Pancreas (tissue), 10 donors: ENCODE measurements at regions not wholly inside any gene's neighbourhood (a gene's known extent, or its start where the extent isn't known, plus 50 kb on each side); places are given as distances from the start of the nearest gene placed in this dataset.

Experiments used
- ATAC-seq, 4 donors: fragments of 200-7000 bp; cut with Tn5 transposase; one replicate each; pipeline versions ENCODE4 v1.8.0 to v1.9.1; 2020; ENCODE audit warnings: mild to moderate bottlenecking in 4 of 4, moderate library complexity in 4 of 4
- DNase-seq, 6 donors: peaks; one replicate each; pipeline ENCODE4 v3.0.0-alpha.2; 2020
- FAIRE-seq: peaks from 2 replicates; lab custom pipeline; 2012; peaks lifted over from hg19 to GRCh38; lab: Jason Lieb, UNC
- H3K27ac ChIP-seq, 4 donors: fragments of 200-600 bp; sonication (generic); 1 replicate in 3 of 4; 2 replicates in 1 of 4; pipeline versions ENCODE4 v1.5.0 to v1.8.0; 2020
- H3K27me3 ChIP-seq, 4 donors: fragments of 200-600 bp; one replicate each; pipeline ENCODE4 v1.8.0; 2021
- H3K36me3 ChIP-seq, 3 donors: fragments of 200-600 bp; sonication (generic) in 1 of 3; one replicate each; pipeline versions ENCODE4 v1.5.0 to v1.8.0; 2020 to 2021
- H3K4me1 ChIP-seq, 3 donors: fragments of 200-600 bp; one replicate each; pipeline ENCODE4 v1.8.0; 2021
- H3K4me3 ChIP-seq, 4 donors: fragments of 200-600 bp; sonication (generic) in 2 of 4; one replicate each; pipeline versions ENCODE4 v1.5.0 to v1.8.0; 2020 to 2021
- H3K9me3 ChIP-seq, 4 donors: fragments of 200-600 bp; one replicate each; pipeline ENCODE4 v1.8.0; 2021
- WGBS, 2 donors: extraction: QIAGEN DNeasy Blood & Tissue Kit; methylation state at CpG; one replicate each; pipeline ENCODE4 v1.1.7; 2013; 5-methylcytosine and 5-hydroxymethylcytosine counted together
- intact Hi-C, 3 donors: fragments of 100-400 bp; cut with DNase I; formaldehyde crosslinking; loops; one replicate each; pipeline versions ENCODE4 v1.11.1 to v1.14.2; 2022
- TF ChIP-seq, protein P1 (sequence below), 4 donors: fragments of 200-600 bp; sonication (generic) in 3 of 4; IDR thresholded peaks; one replicate each; pipeline versions ENCODE4 v1.5.0 to v1.8.0; 2021; ENCODE audit warnings: antibody characterized with exemption in 4 of 4
- donor health status: healthy with polysubstance abuse.
- donor health status: DM: no; HTN: no; CAD: no; lungs with moderate emphysema.
- donor health status: DM: no; HTN: no; CAD: no.
- donor health status: control.
- donor health status: control.
- donor health status: Bipolar disorder and iron deficiency.
- donor health status: DM: yes; HTN: yes; CAD: no.
- donor health status: DM: no; HTN: no; CAD: no.
- donor health status: DM: no; HTN: no; CAD: no.
- donor health status: DM: yes; HTN: yes; CAD: no.

DNA sequence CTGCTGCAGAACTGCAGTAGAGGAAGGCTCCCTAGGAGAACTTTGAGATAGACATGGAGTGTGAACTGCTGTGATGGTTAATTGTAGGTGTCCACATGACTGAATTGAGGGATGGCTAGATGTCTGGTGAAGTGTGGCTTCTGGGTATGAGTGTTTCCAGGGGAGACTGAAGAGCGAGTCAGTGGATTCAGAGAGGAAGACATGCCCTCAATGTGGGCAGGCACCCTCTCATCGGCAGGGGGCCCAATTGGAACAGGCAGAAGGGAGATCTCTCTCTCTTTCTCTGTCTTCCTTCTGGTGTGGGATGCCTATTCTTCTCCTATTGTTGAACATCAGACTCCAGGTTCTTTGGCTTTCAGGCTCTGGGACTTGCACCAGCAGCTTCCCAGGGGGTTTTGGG lies 304.7 kb upstream of the GATB start:
- no peak for DNase-seq
- TF ChIP-seq, protein P1, sequence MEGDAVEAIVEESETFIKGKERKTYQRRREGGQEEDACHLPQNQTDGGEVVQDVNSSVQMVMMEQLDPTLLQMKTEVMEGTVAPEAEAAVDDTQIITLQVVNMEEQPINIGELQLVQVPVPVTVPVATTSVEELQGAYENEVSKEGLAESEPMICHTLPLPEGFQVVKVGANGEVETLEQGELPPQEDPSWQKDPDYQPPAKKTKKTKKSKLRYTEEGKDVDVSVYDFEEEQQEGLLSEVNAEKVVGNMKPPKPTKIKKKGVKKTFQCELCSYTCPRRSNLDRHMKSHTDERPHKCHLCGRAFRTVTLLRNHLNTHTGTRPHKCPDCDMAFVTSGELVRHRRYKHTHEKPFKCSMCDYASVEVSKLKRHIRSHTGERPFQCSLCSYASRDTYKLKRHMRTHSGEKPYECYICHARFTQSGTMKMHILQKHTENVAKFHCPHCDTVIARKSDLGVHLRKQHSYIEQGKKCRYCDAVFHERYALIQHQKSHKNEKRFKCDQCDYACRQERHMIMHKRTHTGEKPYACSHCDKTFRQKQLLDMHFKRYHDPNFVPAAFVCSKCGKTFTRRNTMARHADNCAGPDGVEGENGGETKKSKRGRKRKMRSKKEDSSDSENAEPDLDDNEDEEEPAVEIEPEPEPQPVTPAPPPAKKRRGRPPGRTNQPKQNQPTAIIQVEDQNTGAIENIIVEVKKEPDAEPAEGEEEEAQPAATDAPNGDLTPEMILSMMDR (IDR thresholded peaks at IDR 0.05) = no peak
- no peaks in the 10 kb centered on the region for H3K9me3 ChIP-seq
- no peaks in the 10 kb centered on the region for H3K36me3 ChIP-seq
- H3K4me1 ChIP-seq = no peaks in the 10 kb centered on the region
- no peak for FAIRE-seq
- 77 to 79% methylated on average over 2 of the region's 2 CpGs for WGBS, 2 donors
- no peak overlapping the region for H3K27ac ChIP-seq
- no peaks in the 10 kb centered on the region for H3K27me3 ChIP-seq
- intact Hi-C loops = no loop called here
- no peak for ATAC-seq
- H3K4me3 ChIP-seq = no peak overlapping the region

DNA sequence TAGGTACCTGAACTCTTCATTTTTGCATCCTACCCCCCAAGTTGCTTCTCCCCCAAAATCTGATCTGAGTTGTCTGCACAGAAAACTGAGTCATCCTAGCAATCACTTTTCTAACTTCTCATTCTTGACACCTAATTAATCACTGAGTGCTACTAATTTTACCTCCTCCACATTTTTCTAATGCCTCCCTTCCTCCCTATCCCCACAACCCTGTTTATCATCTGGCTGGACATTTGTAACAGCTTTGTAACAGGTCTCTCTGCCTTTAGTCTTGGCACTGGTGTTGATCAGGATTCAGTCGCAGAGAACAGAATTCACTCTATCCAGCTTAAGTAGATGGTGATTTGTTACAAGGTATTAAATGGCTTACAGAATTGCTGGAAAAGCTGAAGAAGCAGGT lies 303.9 kb upstream of the GATB start:
- Histone ChIP-seq H3K4me1 (no peaks in the 10 kb centered on the region), H3K4me3 (no peak overlapping the region), H3K36me3 (no peaks in the 10 kb centered on the region), H3K9me3 (no peaks in the 10 kb centered on the region), H3K27ac (no peak overlapping the region), H3K27me3 (no peaks in the 10 kb centered on the region)
- DNase-seq (no peak), FAIRE-seq (no peak), ATAC-seq (no peak)
- TF ChIP-seq, protein P1 (IDR thresholded peaks at IDR 0.05) = no peak
- WGBS, 2 donors = 60 to 61% methylated on average over 1 of the region's 1 CpG
- intact Hi-C loops = no loop called here

GRCh38 chr4:152064282-152064681 lies 303.5 kb upstream of the GATB start:
- FAIRE-seq (no peak), ATAC-seq (no peak), DNase-seq (no peak)
- Histone ChIP-seq H3K27me3 (no peaks in the 10 kb centered on the region), H3K4me3 (no peak overlapping the region), H3K36me3 (no peaks in the 10 kb centered on the region), H3K9me3 (no peaks in the 10 kb centered on the region), H3K27ac (no peak overlapping the region), H3K4me1 (no peaks in the 10 kb centered on the region)
- TF ChIP-seq, protein P1 (IDR thresholded peaks at IDR 0.05) = no peak
- WGBS, 2 donors = 73 to 75% methylated on average over 2 of the region's 2 CpGs
- intact Hi-C loops = no loop called here

GRCh38 chr4:152063621-152064240 lies 302.9 kb upstream of the GATB start:
- intact Hi-C loops = no loop called here
- TF ChIP-seq, protein P1 (IDR thresholded peaks at IDR 0.05) = no peak

GRCh38 chr4:152062936-152063620 lies 302.3 kb upstream of the GATB start:
- Histone ChIP-seq H3K27me3 (peaks cover 0 to 3% (median 0%) of the 10 kb centered on the region in 4 donors), H3K9me3 (no peaks in the 10 kb centered on the region), H3K36me3 (no peaks in the 10 kb centered on the region), H3K4me1 (no peaks in the 10 kb centered on the region), H3K4me3 (no peak overlapping the region), H3K27ac (no peak overlapping the region)
- FAIRE-seq (no peak), ATAC-seq (no peak), DNase-seq (no peak)
- intact Hi-C loops = no loop called here
- TF ChIP-seq, protein P1 (IDR thresholded peaks at IDR 0.05) = no peak
- WGBS, 2 donors = 71 to 97% methylated on average over 2 of the region's 2 CpGs

More at GRCh38 chr4:152063621-152064240, 302.9 kb upstream of the GATB start:
- H3K4me1 ChIP-seq = no peaks in the 10 kb centered on the region
- ATAC-seq = peak in 2 of 4 donors; percentile 41 to 51
- H3K9me3 ChIP-seq = no peaks in the 10 kb centered on the region
- WGBS, 2 donors = 48 to 51% methylated on average over 13 of the region's 13 CpGs
- H3K27ac ChIP-seq = no peak overlapping the region
- H3K27me3 ChIP-seq = no peaks in the 10 kb centered on the region
- H3K36me3 ChIP-seq = no peaks in the 10 kb centered on the region
- no peak for DNase-seq
- no peak overlapping the region for H3K4me3 ChIP-seq
- no peak for FAIRE-seq
